IMR-90 (cell line): ENCODE measurements at regions not wholly inside any gene's neighbourhood (a gene's known extent, or its start where the extent isn't known, plus 50 kb on each side); places are given as distances from the start of the nearest gene placed in this dataset.
"Not testable (repeated sequence)": the region's sequence is repeated elsewhere in the genome, so short reads cannot be mapped to it uniquely, and the experiment has no call there.

Source experiments
- FOS ChIP-seq: fragments of 150-350 bp; IDR thresholded peaks from 2 replicates; pipeline ENCODE4 v1.6.1; 2016; ENCODE audit warnings: low read depth, low read length
- POLR2A ChIP-seq: IDR thresholded peaks from 2 replicates; pipeline ENCODE4 v1.6.1; 2012; ENCODE audit warnings: mild to moderate bottlenecking, low read depth, low read length
- RAD21 ChIP-seq: IDR thresholded peaks from 2 replicates; pipeline ENCODE4 v1.6.1; 2012; ENCODE audit warnings: low read length, improper control_type of control experiment
- TF ChIP-seq, protein P1 (sequence below): conservative IDR thresholded peaks from 2 replicates; pipeline ENCODE4 v1.5.1; 2012; ENCODE audit warnings: mild to moderate bottlenecking, low read depth, low read length, improper control_type of control experiment

GRCh38 chr22:10771744-10772143, 4756.2 kb upstream of the OR11H1 start:
- TF ChIP-seq FOS, POLR2A, RAD21: not testable (repeated sequence)
- TF ChIP-seq, protein P1, sequence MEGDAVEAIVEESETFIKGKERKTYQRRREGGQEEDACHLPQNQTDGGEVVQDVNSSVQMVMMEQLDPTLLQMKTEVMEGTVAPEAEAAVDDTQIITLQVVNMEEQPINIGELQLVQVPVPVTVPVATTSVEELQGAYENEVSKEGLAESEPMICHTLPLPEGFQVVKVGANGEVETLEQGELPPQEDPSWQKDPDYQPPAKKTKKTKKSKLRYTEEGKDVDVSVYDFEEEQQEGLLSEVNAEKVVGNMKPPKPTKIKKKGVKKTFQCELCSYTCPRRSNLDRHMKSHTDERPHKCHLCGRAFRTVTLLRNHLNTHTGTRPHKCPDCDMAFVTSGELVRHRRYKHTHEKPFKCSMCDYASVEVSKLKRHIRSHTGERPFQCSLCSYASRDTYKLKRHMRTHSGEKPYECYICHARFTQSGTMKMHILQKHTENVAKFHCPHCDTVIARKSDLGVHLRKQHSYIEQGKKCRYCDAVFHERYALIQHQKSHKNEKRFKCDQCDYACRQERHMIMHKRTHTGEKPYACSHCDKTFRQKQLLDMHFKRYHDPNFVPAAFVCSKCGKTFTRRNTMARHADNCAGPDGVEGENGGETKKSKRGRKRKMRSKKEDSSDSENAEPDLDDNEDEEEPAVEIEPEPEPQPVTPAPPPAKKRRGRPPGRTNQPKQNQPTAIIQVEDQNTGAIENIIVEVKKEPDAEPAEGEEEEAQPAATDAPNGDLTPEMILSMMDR, result not testable (repeated sequence)
